CD4-positive, alpha-beta T cell (primary cell): ENCODE measurements at regions not wholly inside any gene's neighbourhood (a gene's known extent, or its start where the extent isn't known, plus 50 kb on each side); places are given as distances from the start of the nearest gene placed in this dataset.

Experiments
- ATAC-seq: fragments of 200-7000 bp; cut with Tn5 transposase; one replicate; pipeline ENCODE4 v1.10.0; 2022; ENCODE audit warnings: mild to moderate bottlenecking; ENCODE audit not compliant: poor library complexity
- CTCF ChIA-PET: fragments of 350-600 bp; sonication (Branson Sonifier 250); formaldehyde crosslinking; loops from one replicate; lab custom pipeline; 2021; ENCODE audit warnings: antibody characterized with exemption, inconsistent platforms; lab: Charles Lee
- POLR2A ChIA-PET: fragments of 350-600 bp; sonication (Branson Sonifier 250); formaldehyde crosslinking; loops from one replicate; lab custom pipeline; 2021; ENCODE audit warnings: antibody characterized with exemption, inconsistent platforms; lab: Charles Lee
- DNase-seq, 14 experiments: peaks; one replicate each; pipeline ENCODE4 v3.0.0-alpha.2; 2013 to 2020; ENCODE audit warnings: mixed read lengths in 2 of 14
- H3K27ac ChIP-seq, 2 donors: one replicate each; pipeline versions ENCODE4 v1.5.1 to v1.7.0; 2013; ENCODE audit warnings: low read length in 2 of 2, low read depth in 1 of 2, mild to moderate bottlenecking in 1 of 2
- H3K27me3 ChIP-seq, 2 experiments: 1 replicate in 1 of 2; 2 replicates in 1 of 2; pipeline versions ENCODE4 v1.6.1 to v1.7.0; 2013; ENCODE audit warnings: low read length in 2 of 2, control low read depth in 1 of 2, mild to moderate bottlenecking in 1 of 2, moderate library complexity in 1 of 2; ENCODE audit not compliant: insufficient read depth in 2 of 2, control insufficient read depth in 1 of 2
- H3K36me3 ChIP-seq: one replicate; pipeline ENCODE4 v1.6.1; 2013; ENCODE audit warnings: low read length, control low read depth; ENCODE audit not compliant: insufficient read depth
- H3K4me1 ChIP-seq: one replicate; pipeline ENCODE4 v1.6.1; 2013; ENCODE audit warnings: low read length, control low read depth; ENCODE audit not compliant: insufficient read depth
- H3K4me3 ChIP-seq: one replicate; pipeline ENCODE4 v1.5.1; 2013; ENCODE audit warnings: mild to moderate bottlenecking, low read length, moderate library complexity
- H3K9me3 ChIP-seq, 2 experiments: 1 replicate in 1 of 2; 2 replicates in 1 of 2; pipeline versions ENCODE4 v1.6.1 to v1.7.0; 2013; ENCODE audit warnings: low read length in 2 of 2, mild to moderate bottlenecking in 2 of 2, control low read depth in 1 of 2, moderate library complexity in 1 of 2; ENCODE audit not compliant: control insufficient read depth in 1 of 2, insufficient read depth in 1 of 2
- H3K27ac Mint-ChIP-seq: one replicate; pipeline ENCODE4 v1.8.0; 2020; ENCODE audit warnings: mixed read lengths
- H3K27me3 Mint-ChIP-seq: one replicate; pipeline ENCODE4 v1.8.0; 2021; ENCODE audit warnings: mixed read lengths
- H3K36me3 Mint-ChIP-seq: one replicate; pipeline ENCODE4 v1.8.0; 2021; ENCODE audit warnings: low read depth, mixed read lengths
- H3K4me1 Mint-ChIP-seq: one replicate; pipeline ENCODE4 v1.8.0; 2021; ENCODE audit warnings: low read depth, mixed read lengths
- H3K4me3 Mint-ChIP-seq: one replicate; pipeline ENCODE4 v1.8.0; 2020; ENCODE audit warnings: mild to moderate bottlenecking, mixed read lengths
- H3K9me3 Mint-ChIP-seq: one replicate; pipeline ENCODE4 v1.8.0; 2020; ENCODE audit warnings: mixed read lengths
- intact Hi-C, 2 experiments: fragments of 100-400 bp; cut with DNase I in 1 of 2; cut with micrococcal nuclease in 1 of 2; formaldehyde crosslinking; loops; one replicate each; pipeline versions ENCODE4 v1.15.1 to v1.9.0; 2023 to 2025; cut with DNase I, micrococcal nuclease
- TF ChIP-seq, protein P1 (sequence below): fragments of 200-600 bp; IDR thresholded peaks from one replicate; pipeline ENCODE4 v1.8.0; 2022; ENCODE audit warnings: antibody characterized with exemption, mild to moderate bottlenecking

GRCh38 chr11:33608386-33608785, 92.2 kb downstream of the C11orf91 start:
- no peaks in the 10 kb centered on the region for H3K9me3 ChIP-seq
- Mint-ChIP-seq H3K27me3 (peaks cover 20% of the 10 kb centered on the region), H3K4me1 (no peaks in the 10 kb centered on the region), H3K4me3 (no peak overlapping the region), H3K9me3 (no peaks in the 10 kb centered on the region), H3K27ac (no peak overlapping the region), H3K36me3 (no peaks in the 10 kb centered on the region)
- H3K4me3 ChIP-seq: no peak overlapping the region
- TF ChIP-seq, protein P1, sequence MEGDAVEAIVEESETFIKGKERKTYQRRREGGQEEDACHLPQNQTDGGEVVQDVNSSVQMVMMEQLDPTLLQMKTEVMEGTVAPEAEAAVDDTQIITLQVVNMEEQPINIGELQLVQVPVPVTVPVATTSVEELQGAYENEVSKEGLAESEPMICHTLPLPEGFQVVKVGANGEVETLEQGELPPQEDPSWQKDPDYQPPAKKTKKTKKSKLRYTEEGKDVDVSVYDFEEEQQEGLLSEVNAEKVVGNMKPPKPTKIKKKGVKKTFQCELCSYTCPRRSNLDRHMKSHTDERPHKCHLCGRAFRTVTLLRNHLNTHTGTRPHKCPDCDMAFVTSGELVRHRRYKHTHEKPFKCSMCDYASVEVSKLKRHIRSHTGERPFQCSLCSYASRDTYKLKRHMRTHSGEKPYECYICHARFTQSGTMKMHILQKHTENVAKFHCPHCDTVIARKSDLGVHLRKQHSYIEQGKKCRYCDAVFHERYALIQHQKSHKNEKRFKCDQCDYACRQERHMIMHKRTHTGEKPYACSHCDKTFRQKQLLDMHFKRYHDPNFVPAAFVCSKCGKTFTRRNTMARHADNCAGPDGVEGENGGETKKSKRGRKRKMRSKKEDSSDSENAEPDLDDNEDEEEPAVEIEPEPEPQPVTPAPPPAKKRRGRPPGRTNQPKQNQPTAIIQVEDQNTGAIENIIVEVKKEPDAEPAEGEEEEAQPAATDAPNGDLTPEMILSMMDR: no peak
- peaks cover 0 to 7% of the 10 kb centered on the region in 2 experiments for H3K27me3 ChIP-seq
- intact Hi-C loops: no loop called here
- DNase-seq: no peak
- no peaks in the 10 kb centered on the region for H3K36me3 ChIP-seq
- H3K27ac ChIP-seq: no peak overlapping the region
- no peak for ATAC-seq
- CTCF ChIA-PET: no interaction called here
- POLR2A ChIA-PET: no interaction called here
- no peaks in the 10 kb centered on the region for H3K4me1 ChIP-seq

- TF ChIP-seq, protein P1: no peak
- ChIA-PET POLR2A (no interaction called here), CTCF (no interaction called here)
- Mint-ChIP-seq H3K27ac (no peak overlapping the region), H3K36me3 (no peaks in the 10 kb centered on the region), H3K9me3 (no peaks in the 10 kb centered on the region), H3K27me3 (peaks cover 29% of the 10 kb centered on the region), H3K4me3 (no peak overlapping the region), H3K4me1 (no peaks in the 10 kb centered on the region)
- H3K4me3 ChIP-seq: no peak overlapping the region
- intact Hi-C loops: no loop called here
- no peaks in the 10 kb centered on the region for H3K9me3 ChIP-seq
- H3K4me1 ChIP-seq: no peaks in the 10 kb centered on the region
- ATAC-seq (no peak), DNase-seq (no peak)
- no peak overlapping the region for H3K27ac ChIP-seq
- H3K36me3 ChIP-seq: no peaks in the 10 kb centered on the region
- H3K27me3 ChIP-seq: peaks cover 0 to 7% of the 10 kb centered on the region in 2 experiments
Observed at GRCh38 chr11:33606762-33607161, 93.9 kb downstream of the C11orf91 start.

GRCh38 chr11:33605703-33606102, 94.9 kb downstream of the C11orf91 start:
- TF ChIP-seq, protein P1: no peak
- no peaks in the 10 kb centered on the region for H3K4me1 Mint-ChIP-seq
- H3K27ac Mint-ChIP-seq: no peak overlapping the region
- H3K4me3 Mint-ChIP-seq: no peak overlapping the region
- H3K4me1 ChIP-seq: no peaks in the 10 kb centered on the region
- ATAC-seq: no peak
- no peak overlapping the region for H3K4me3 ChIP-seq
- H3K27me3 ChIP-seq: peaks cover 0 to 7% of the 10 kb centered on the region in 2 experiments
- no peaks in the 10 kb centered on the region for H3K36me3 ChIP-seq
- H3K27me3 Mint-ChIP-seq: peaks cover 33% of the 10 kb centered on the region
- H3K9me3 Mint-ChIP-seq: no peaks in the 10 kb centered on the region
- DNase-seq: no peak
- ChIA-PET CTCF (no interaction called here), POLR2A (no interaction called here)
- H3K27ac ChIP-seq: no peak overlapping the region
- intact Hi-C loops: no loop called here
- H3K9me3 ChIP-seq: no peaks in the 10 kb centered on the region
- no peaks in the 10 kb centered on the region for H3K36me3 Mint-ChIP-seq
